Activated CD4-positive, alpha-beta T cell treated with anti-CD3 and anti-CD28 coated beads, Interleukin-2, amount 50 U/mL, for 48 hours (primary cell): ENCODE measurements at regions not wholly inside any gene's neighbourhood (a gene's known extent, or its start where the extent isn't known, plus 50 kb on each side); places are given as distances from the start of the nearest gene placed in this dataset.

Source experiments
- DNase-seq, 2 experiments: peaks; one replicate each; pipeline ENCODE4 v3.0.0-alpha.2; 2020

DNA sequence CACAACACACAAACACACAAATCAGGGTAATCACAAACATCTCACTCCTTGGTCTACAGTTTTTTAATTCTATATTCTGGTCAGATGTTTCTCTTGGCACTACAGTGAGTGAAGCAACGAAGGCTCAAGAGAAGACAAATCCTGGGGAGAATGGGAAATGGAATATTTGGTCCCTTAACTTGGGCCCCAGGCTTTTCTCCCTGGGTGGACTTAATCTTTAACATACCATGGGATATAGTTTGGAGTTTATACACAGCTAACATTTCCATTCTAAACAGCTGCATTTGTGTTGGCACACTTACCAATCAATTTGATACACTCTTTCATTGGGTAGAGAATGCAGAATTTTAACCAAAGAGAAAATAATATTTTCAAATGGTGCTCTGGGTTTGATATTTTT lies 1132.6 kb upstream of the SLC10A2 start:
- no peak for DNase-seq

DNA sequence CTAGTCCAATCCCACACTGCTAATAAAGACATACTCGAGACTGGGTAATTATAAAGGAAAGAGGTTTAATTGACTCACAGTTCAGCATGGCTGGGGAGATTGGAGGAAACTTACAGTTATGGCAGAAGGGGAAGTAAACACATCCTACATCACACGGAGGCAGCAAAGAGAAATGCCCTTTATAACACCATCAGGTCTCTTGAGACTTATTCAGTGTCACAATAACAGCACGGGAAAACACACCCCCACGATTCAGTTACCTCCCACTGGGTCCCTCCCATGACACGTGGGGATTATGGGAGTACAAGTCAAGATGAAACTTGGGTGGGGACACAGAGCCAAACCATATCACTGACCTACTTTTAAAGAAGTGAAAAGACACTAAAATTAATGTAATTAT lies 1130.4 kb upstream of the SLC10A2 start:
- no peak for DNase-seq

DNA sequence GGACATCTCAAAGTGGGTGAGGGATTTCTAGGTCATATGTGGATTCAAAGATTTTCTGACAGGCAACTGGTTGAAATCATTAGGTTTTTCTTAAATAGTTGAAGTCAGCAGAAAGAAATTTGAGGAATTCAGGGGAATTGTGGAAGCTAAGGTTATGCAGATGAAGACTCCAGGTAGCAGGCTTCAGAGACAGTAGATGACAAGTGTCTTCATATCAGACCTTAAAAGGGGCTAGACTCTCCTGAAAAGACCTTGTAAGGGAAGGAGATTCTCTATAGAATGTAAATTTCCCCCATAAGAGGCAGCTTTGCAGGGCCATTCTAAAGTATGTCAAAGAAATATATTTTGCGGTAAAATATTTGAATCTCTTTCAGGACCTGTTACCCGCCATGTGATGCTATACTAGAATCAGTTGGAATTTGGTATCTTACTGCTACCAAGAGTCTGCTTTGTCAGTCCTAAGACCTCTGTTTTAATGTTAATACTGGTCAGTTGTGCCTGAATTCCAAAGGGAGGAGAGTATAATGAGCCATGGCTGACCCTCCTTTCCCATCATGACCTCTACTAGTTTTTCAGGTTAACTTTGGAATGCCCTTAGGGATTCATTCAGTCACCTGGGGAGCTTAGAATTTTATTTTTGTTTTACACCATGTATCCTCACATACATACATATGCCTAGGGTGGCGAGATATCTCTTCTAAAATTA lies 1115.5 kb upstream of the SLC10A2 start:
- no peak for DNase-seq

DNA sequence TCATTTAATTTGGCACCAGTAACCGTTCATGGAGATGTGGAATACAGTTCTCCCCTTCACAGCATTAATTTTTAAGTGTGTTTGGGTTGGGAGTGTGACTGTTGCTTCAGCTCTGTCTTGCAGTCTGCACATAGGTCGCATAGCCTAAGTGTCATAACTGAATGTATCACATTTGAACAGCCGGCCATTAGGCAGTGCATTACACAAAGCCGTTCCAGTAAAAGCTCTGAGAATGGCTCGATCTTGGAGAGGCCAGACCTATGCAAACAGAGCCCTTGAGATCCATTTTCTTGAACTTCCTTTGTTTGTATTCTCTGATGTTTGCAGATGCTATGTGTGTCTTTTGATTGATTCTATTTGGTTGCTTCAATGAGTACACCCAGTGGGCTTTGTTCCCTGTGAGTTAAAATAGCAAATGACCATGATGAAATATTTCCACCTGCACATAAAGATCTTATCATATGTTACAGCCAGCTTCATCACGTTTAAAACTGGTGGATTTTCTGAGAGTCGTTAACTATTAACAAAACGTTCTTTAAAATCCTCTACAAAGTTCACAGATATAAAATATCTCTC lies 1104.9 kb upstream of the SLC10A2 start:
- DNase-seq = no peak

DNA sequence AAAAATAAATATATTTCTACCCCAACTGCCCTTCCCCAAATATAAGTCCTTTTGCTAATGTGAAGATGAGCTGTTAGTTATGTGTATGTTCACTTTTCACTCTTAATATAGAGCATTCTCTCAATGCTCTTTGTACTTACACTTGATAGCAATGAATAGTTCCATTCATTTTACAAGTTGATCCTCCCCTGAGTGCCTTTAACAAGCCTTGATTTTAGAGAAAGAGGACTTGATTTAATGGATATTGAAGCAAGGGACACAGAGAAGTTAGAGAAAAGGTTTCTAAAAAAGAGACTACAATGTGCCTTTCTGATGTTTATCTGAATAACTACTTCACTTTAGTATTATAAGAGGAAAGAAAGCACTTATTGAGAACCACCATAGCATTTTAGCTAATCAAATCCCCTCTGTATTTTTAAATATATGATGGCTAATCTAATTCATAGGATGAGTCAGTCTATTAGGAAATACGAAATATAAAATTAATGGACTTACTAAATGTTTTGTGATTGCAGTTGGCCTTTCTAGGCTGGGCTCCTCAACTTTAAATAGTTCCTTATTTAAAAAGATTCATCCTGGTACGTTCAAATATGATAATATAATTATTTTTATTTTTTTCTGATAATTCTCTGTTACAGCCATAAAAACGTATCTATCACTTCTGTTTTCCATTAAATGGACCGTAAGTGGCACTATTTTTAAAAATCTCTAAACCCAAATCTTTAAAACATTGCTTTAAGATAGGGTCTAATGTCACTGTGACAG lies 1097.8 kb upstream of the SLC10A2 start:
- DNase-seq = no peak

DNA sequence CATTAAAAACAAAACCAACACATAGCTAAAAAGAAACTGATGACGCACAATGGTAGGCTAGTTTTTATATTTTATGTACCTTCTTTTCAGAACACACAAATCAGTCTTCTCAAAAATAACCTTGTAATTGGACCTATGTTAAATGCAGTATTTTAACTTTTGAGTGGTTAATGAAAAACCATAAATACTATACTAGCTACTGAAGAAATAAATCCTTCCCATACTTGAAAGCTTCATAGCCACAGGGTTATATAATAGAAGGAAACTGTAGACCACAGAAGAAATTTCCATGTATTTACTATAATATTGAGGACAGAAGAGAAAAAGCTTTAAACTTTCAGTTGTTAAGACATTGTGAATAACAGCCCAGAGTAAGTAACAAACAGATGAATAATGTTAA lies 1094.3 kb upstream of the SLC10A2 start:
- no peak for DNase-seq

DNA sequence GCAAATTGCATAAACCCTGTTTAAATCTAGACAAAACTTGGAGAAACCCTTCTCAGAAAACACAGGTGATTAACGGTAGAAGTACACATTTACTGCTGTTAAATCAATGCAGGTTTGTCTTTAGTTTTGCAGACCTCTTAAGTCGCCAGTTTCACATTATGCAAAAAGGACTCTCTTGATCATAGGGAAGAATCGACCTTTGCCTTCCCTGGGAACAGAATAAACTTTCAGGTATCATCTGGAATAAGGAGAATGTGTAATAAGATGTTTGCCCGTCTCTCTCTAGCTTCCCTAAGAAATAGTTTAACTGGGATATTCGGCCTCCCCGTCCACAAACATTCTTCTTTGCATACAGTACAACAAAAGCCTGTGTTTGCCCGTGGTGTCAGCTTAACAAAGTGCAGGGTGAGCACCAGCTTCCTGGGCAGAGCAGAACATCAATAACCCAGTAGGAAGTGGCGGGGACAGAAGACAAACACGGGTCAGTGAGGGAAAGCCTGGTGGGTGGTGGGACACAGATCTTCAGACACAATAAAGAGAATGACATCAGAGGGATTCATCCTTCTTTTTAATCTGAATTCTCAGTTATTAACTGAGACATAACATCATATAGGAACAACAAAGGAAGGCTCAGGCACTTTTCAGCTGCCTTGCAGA lies 1077.7 kb upstream of the SLC10A2 start:
- DNase-seq = no peak

DNA sequence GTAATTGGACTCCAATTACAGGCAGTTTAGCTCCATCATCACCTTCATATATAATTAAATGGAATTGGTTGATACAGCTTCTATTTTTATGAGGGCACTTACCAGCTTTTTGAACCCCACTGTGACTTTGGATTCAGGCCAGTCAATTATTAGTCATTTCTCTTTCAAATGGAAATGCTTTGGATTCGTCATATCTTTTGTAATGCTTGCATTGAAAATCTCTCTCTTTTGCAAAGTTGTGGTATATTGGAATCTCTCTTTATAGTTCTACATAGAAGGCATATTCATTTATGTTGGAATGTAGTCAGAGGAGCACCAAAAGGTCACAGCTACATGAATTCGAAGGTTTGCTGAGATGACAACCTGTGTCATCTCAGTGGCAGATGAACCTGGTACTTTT lies 1074.3 kb upstream of the SLC10A2 start:
- DNase-seq = no peak

DNA sequence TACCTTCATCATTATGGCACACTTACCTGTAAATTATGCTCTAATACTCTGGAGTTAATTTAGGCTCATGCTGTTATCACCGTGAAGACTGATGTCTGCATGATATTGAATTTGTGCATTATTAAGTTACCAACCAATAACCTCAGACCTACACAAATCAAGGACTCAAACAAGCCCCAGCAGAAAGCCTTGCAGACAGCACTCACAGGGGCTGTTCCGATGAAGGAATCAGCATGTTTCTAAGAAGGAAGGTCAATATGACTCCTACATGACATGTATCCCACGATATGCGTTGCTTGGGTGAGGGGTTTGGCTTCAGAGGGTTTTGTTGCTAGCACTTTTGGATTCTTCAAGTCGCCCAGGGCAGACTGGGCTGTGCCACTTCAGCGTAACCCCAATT lies 1071.2 kb upstream of the SLC10A2 start:
- DNase-seq = no peak

DNA sequence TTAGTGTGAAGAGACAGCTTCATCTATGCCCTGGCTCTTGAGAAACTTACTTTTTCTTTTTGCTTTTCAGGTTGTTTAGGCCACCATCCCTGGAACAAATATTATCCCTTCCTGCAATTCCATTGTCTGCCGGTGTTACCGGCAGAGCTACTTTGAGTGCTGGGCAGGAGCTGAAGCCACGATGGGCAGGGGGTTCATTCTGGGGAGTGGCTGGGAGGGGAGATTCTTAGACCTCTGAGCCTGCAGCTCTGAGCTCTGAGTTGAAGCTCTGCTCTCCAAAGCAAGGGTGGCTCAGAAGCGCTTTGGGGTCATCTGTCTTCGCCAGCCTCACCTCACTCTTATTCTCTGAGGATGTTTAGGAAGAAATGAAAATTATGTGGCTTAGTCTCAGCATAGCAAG lies 1066.6 kb upstream of the SLC10A2 start:
- no peak for DNase-seq

DNA sequence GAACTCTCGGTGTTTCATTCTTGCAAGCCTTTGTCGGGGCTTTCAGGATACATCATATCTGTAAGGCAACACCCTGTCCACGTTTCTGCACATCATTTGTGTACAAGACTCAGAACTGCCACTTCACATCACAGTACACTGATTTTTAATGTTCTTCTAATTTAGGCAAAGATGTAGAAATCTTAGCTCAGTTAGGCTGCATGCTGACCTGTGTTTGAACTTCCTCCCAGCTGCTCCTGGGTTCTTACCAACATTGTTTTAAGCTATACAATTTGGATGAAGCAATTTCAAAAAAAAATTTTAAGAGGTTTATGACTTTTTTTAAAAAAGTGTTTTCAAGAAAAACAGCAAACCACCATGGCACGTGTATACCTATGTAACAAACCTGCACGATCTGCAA lies 1047.9 kb upstream of the SLC10A2 start:
- DNase-seq = no peak

DNA sequence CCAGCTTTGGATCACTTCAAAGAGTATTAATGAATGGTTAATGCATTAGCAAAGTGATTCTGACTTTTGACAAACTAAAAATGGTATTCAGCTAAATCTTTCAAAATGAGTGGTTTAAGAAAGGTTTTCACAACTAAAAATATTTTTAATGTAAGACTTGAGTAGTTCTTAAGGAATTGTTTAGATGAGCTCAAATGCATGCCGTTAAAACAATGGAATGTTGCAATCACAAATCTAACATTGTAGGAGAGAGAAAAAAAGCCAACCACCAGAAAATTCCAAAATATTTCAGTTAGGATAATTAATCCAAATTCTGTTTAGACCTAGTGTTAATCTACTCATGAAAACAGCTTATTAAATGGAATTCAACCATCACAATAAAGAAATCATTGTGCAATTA lies 1044.8 kb upstream of the SLC10A2 start:
- no peak for DNase-seq

DNA sequence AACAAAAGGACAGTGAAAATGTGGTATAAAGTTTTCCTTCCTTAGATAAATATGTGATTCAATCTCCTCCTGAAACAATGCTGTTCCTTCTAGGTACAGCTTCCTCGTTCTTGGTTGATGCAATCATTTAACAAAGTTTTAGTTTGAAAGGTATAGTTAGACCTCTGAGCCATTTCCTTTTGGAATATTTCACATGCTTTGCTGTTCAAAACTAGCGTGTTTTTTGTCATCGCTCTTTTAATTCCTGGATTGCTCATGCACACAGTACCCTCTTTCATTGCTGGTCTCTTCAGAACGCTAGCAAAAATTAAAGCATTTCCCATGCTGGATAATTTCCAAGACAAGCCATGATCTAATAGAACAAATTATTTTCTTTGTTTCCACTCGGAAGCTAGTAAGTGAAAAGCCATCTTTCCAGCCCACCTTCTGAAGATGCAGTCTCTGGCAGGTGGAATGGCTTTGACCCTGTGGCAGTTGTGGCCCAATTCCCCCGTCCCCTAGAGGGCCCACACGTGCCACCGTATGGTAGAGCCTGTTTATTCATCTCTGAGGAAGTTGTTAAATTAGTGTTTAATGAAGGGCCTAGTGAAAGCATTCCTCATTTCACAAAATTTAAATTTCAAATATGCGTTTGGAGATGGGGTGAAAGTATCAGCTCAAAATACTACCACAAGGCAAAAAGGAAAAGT lies 1040.6 kb upstream of the SLC10A2 start:
- no peak for DNase-seq

DNA sequence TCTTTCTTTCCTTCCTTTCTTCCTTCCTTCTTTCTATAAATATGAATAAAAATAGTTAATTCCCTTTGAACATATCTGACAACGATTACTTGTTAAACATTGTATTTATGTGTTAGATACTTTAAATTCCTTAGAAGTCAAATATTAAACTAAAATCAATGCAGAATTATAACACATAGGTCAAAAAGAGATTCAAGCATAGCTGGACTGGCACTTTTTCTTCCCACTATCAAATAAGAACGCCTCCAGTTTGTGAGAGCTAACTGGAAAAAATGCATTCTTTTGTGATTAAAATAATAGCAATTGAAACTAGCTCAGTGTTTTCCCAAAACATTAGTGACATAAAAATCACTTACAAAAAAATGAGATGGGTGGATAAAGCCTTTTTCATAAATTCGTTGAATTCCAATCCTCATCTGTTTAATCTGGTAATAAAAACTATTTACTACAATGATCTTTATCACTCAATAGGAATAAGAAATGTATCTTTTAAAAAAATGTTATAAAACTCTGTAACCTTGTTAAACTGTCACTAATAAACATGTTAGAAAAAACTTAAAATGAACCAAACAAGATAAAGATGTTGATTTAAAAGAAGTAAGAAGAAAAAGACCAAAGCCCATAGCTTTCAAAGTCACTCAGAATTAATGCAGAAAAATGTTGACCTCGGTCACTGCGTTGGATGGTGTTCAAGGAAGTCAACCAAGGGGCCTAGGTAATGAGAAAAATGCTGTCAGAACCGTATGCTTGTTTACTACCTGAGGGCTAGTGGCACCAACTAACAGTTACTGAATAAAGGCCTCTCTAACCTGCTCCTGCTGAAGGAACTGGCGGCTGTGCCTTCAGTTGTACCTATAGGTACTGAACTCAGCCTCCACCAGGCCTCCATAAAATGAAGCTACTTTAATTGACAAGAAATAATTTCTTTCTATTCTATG lies 1039.5 kb upstream of the SLC10A2 start:
- DNase-seq = no peak

DNA sequence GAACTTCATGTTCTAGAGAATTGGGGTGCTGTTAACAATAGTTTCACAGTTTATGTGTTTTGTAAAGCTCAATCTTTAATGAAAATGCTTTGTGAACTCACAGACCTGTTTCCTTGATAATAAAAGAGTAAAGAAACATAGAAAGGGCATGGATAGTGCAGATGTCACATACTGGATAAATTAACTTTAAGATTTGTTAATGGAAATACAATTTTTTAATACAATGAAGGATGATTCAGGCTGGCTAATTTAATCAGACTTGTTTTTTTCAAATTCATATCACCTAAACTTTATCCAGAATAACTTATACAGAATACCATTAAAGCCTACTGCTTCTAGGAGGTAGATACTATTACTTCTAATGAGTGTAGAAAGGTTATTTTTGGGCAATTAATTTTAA lies 1033.5 kb upstream of the SLC10A2 start:
- no peak for DNase-seq

DNA sequence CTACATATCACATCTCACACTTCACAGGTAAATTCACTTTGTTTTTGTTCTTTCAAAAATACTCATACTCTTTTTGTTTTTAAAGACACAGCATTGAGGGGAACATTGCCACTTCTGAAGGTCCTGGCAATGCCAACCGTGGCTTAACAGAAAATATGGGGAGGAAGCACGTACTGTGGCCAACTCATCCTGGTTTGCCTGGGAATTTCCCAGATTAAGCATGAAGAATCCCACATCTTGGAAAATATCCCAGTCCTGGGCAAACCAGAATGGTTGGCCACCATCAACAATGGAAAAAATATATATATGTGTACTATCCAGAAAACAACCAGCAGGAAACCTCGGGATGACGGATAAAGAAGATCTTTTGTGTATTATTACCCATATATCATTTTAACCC lies 1032.2 kb upstream of the SLC10A2 start:
- no peak for DNase-seq

DNA sequence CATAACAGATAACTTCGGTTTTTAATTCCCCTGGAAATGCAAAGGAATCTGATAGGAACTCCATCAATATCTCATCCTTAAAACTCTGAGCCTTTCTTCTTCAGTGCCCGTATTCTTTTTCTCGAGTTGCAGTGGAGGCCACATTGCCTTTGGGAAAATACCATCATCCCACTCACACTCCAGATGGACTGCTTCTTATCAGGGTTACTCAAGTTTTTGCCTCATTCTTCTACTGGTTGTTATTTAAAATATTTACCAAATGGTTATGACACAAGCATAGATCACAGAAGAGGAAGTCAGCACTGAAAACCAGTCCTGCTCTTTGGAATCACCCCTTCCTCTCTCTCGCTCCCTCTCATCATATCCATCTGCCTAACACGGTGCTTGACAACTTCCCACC lies 1020.5 kb upstream of the SLC10A2 start:
- DNase-seq = no peak

DNA sequence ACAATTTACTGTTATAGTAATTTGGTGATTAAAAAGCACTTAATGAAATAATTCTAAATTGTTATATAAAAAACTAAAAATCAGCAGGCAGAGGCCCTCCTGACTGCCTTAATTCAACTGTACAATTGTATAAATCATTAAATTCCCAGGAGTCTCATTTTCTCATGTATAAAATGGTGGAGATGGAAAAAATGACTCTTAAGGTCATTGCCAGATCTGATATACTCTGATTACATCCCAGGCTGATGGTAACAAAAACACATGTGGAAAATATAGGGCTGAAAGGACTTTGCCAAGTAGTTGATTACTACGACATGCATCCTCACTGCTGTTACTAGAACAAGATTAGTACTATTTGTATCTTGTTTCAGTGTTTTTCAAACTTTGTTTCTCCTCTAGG lies 1020.0 kb upstream of the SLC10A2 start:
- no peak for DNase-seq

DNA sequence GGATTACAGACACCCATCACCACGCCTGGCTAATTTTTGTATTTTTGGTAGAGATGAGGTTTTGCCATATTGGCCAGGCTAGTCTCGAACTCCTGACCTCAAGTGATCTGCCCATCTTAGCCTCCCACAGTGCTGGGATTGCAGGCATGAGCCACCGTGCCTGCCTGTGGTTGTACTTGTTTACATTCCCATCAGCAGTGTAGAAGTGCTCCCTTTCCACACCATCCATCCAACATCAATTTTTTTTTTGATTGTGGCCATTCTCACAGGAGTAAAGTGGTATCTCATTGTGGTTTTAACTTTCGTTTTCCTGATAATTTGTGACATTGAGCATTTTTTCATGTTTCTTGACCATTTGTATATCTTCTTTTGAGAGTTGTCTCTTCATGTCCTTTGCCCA lies 1019.4 kb upstream of the SLC10A2 start:
- no peak for DNase-seq

DNA sequence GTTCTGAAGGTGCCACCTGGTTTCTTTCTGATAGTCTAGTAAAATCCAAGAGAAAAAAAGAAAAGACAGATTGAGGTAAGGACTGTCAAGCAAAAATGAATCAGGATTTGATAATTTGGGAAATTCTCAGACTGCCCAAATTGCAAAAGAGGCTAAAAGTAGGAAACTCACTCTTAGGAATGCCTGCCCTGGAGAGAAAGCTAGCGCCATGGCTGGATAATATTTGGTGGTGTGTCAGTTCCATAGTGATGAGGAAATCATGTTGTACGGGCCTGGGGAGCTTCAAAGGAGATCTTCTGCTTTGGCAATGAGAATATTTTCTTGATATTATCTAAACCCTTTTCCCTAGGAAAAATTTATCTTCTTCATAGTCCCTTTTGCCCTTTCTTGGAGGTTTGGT lies 1008.1 kb upstream of the SLC10A2 start:
- DNase-seq = no peak

DNA sequence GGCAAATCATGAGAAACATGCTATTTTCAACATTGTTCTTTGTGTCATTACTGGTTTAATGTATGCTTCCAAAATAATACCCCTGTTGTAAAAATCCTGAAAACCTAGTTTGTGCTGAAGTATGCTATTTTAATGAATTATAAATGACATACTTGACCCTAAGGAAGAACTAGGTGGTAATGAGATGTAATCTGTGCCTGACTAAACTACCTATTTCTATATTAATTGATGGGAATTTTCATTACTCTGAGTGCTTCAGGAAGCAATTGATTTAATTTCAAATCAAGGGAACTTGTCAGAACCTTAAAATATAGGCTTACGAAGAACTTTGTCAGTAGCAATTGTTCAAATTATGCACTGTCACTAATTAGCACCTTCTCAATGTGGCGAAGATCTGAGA lies 1005.6 kb upstream of the SLC10A2 start:
- no peak for DNase-seq

DNA sequence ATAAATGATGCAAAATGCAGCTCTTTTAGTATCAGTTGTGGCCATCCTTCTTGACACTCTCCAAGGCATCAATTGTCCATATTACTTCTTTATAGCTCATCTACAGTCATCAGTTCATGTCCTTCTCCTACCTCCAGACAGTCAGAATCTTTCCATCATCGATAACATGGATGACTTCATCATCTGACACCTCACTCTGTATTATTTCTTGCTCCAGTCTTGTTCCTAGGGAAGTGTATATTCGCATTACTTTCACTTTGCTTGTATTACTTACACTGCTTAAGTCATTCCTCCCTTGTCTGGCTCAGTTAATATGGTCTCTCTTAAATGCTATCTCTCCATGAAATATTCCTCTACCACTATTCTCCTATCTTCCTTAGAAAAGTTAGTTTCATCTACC lies 999.1 kb upstream of the SLC10A2 start:
- DNase-seq = no peak
